ENCODE measurements at regions not wholly inside any gene's neighbourhood (a gene's known extent, or its start where the extent isn't known, plus 50 kb on each side); places are given as distances from the start of the nearest gene placed in this dataset.

GRCh38 chr9:82404881-82405280 is 416.3 kb downstream of the SPATA31D1 start:
- no peaks in the 10 kb centered on the region for H3K36me3 ChIP-seq
- intact Hi-C loops (cut with DNase I), result no loop called here
- H3K9me3 ChIP-seq, result no peaks in the 10 kb centered on the region
- WGBS, 2 donors, result 79 to 88% methylated on average over 4 of the region's 4 CpGs
- H3K4me1 ChIP-seq, result peaks cover 0 to 17% (median 9%) of the 10 kb centered on the region in 4 donors
- TF ChIP-seq, protein P1, sequence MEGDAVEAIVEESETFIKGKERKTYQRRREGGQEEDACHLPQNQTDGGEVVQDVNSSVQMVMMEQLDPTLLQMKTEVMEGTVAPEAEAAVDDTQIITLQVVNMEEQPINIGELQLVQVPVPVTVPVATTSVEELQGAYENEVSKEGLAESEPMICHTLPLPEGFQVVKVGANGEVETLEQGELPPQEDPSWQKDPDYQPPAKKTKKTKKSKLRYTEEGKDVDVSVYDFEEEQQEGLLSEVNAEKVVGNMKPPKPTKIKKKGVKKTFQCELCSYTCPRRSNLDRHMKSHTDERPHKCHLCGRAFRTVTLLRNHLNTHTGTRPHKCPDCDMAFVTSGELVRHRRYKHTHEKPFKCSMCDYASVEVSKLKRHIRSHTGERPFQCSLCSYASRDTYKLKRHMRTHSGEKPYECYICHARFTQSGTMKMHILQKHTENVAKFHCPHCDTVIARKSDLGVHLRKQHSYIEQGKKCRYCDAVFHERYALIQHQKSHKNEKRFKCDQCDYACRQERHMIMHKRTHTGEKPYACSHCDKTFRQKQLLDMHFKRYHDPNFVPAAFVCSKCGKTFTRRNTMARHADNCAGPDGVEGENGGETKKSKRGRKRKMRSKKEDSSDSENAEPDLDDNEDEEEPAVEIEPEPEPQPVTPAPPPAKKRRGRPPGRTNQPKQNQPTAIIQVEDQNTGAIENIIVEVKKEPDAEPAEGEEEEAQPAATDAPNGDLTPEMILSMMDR (IDR thresholded peaks at IDR 0.05), result no peak
- no peak for TF ChIP-seq EP300 (IDR thresholded peaks at IDR 0.05)
- TF ChIP-seq POLR2A (IDR thresholded peaks at IDR 0.05), result no peak
- no peak for TF ChIP-seq POLR2AphosphoS5 (IDR thresholded peaks at IDR 0.05)
- no peak for DNase-seq
- no peak overlapping the region for H3K4me3 ChIP-seq
- H3K27ac ChIP-seq, result no peak overlapping the region
- no peaks in the 10 kb centered on the region for H3K27me3 ChIP-seq

GRCh38 chr9:82406456-82407085 is 418.0 kb downstream of the SPATA31D1 start:
- H3K4me1 ChIP-seq, result peaks cover 0 to 17% (median 9%) of the 10 kb centered on the region in 4 donors
- intact Hi-C loops (cut with DNase I), result no loop called here
- 73 to 77% methylated on average over 3 of the region's 3 CpGs for WGBS, 2 donors
- no peak overlapping the region for H3K27ac ChIP-seq
- H3K4me3 ChIP-seq, result no peak overlapping the region
- TF ChIP-seq EP300 (IDR thresholded peaks at IDR 0.05), result no peak
- TF ChIP-seq, protein P1 (IDR thresholded peaks at IDR 0.05), result no peak
- no peak for TF ChIP-seq POLR2A (IDR thresholded peaks at IDR 0.05)
- no peak for TF ChIP-seq POLR2AphosphoS5 (IDR thresholded peaks at IDR 0.05)
- no peak for DNase-seq
- H3K36me3 ChIP-seq, result no peaks in the 10 kb centered on the region
- no peaks in the 10 kb centered on the region for H3K27me3 ChIP-seq
- no peaks in the 10 kb centered on the region for H3K9me3 ChIP-seq

GRCh38 chr9:82410306-82410705 is 421.7 kb downstream of the SPATA31D1 start:
- H3K9me3 ChIP-seq, result no peaks in the 10 kb centered on the region
- peaks cover 0 to 7% (median 4%) of the 10 kb centered on the region in 4 donors for H3K4me1 ChIP-seq
- H3K36me3 ChIP-seq, result no peaks in the 10 kb centered on the region
- no peak overlapping the region for H3K4me3 ChIP-seq
- TF ChIP-seq POLR2A (IDR thresholded peaks at IDR 0.05) (no peak), EP300 (IDR thresholded peaks at IDR 0.05) (no peak), POLR2AphosphoS5 (IDR thresholded peaks at IDR 0.05) (no peak)
- TF ChIP-seq, protein P1 (IDR thresholded peaks at IDR 0.05), result no peak
- intact Hi-C loops (cut with DNase I), result no loop called here
- DNase-seq, result no peak
- no peaks in the 10 kb centered on the region for H3K27me3 ChIP-seq
- H3K27ac ChIP-seq, result no peak overlapping the region

GRCh38 chr9:82410866-82411265 is 422.3 kb downstream of the SPATA31D1 start:
- Histone ChIP-seq H3K27me3 (no peaks in the 10 kb centered on the region), H3K4me3 (no peak overlapping the region), H3K9me3 (no peaks in the 10 kb centered on the region), H3K36me3 (no peaks in the 10 kb centered on the region), H3K27ac (no peak overlapping the region), H3K4me1 (peaks cover 0 to 7% (median under 1%) of the 10 kb centered on the region in 4 donors)
- TF ChIP-seq, protein P1 (IDR thresholded peaks at IDR 0.05), result no peak
- TF ChIP-seq POLR2A (IDR thresholded peaks at IDR 0.05), result no peak
- TF ChIP-seq POLR2AphosphoS5 (IDR thresholded peaks at IDR 0.05), result no peak
- TF ChIP-seq EP300 (IDR thresholded peaks at IDR 0.05), result no peak
- no peak for DNase-seq
- intact Hi-C loops (cut with DNase I), result no loop called here
